ENCODE measurements at regions not wholly inside any gene's neighbourhood (a gene's known extent, or its start where the extent isn't known, plus 50 kb on each side); places are given as distances from the start of the nearest gene placed in this dataset.

DNA sequence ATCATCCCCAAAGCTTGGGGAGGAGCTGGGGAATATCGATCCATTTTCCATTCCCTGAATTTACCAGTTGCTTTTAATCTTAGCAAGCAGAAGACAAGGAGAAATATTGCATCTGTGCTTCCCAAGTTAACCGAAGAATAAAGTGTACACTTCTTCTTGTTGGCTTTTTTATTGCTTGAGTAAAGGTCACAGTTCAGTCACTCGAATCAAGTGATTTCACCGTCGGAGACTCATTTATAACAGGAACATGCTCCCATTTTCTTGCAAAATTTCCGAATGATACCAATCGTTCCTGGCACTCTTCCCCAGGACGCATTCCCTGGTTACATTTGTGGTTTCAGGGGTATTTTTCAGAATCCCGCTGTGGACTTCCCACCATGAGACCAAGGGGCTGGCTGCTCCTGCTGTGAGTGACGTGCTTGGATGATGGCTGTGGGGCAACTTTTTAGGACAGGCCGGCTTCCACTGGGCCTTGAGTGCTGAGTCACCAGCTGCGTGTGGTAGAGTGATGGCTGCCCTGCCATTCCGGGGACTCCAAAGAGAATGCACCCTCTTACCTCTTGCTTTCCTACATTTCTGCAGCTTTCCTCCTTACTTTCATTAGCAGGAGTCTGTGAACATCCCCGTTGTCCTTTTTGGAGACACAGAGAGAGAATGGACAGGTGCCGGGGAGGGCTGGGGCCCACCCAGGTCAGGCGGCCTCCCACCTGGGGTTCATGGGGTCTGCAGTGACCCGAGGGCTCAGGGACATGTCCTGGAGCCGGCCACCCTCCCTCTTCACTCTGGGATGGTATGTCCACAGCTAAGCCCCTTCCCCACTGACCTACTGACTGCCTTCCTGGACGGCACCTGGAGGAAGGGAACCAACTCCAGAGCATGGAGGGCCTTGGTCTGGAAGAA, 60.7 kb upstream of the HDAC4 start (continued):
- TF ChIP-seq, protein P1, sequence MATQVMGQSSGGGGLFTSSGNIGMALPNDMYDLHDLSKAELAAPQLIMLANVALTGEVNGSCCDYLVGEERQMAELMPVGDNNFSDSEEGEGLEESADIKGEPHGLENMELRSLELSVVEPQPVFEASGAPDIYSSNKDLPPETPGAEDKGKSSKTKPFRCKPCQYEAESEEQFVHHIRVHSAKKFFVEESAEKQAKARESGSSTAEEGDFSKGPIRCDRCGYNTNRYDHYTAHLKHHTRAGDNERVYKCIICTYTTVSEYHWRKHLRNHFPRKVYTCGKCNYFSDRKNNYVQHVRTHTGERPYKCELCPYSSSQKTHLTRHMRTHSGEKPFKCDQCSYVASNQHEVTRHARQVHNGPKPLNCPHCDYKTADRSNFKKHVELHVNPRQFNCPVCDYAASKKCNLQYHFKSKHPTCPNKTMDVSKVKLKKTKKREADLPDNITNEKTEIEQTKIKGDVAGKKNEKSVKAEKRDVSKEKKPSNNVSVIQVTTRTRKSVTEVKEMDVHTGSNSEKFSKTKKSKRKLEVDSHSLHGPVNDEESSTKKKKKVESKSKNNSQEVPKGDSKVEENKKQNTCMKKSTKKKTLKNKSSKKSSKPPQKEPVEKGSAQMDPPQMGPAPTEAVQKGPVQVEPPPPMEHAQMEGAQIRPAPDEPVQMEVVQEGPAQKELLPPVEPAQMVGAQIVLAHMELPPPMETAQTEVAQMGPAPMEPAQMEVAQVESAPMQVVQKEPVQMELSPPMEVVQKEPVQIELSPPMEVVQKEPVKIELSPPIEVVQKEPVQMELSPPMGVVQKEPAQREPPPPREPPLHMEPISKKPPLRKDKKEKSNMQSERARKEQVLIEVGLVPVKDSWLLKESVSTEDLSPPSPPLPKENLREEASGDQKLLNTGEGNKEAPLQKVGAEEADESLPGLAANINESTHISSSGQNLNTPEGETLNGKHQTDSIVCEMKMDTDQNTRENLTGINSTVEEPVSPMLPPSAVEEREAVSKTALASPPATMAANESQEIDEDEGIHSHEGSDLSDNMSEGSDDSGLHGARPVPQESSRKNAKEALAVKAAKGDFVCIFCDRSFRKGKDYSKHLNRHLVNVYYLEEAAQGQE (IDR thresholded peaks at IDR 0.05): no peak
- TF ChIP-seq RXRA (IDR thresholded peaks at IDR 0.05) (no peak), NR2F2 (IDR thresholded peaks at IDR 0.05) (no peak), SP1 (IDR thresholded peaks at IDR 0.05) (no peak), RAD21 (IDR thresholded peaks at IDR 0.05) (no peak), FOXA1 (IDR thresholded peaks at IDR 0.05) (no peak), FOXA2 (IDR thresholded peaks at IDR 0.05) (no peak), TAF1 (conservative IDR thresholded peaks at IDR 0.05) (no peak), HNF4G (IDR thresholded peaks at IDR 0.05) (no peak), HNF4A (conservative IDR thresholded peaks at IDR 0.05) (no peak)

DNA sequence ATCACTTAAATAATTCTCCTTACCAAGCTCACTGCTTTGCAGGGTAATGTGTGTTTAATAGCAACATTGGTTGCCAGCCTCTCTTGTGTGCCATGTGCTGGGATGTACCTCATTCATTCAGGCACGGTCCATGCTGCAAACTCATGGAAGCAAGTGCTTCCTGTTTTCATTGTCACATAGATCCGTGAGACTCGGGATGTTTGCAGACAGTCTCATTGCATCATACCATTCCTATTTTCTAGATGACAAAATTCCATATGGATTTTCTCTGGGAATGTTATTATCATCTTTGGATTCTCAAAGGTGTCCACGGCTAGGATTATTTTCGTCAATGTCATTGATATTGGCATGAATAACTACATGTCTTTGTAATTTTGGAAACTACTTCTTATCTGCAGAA, 60.0 kb upstream of the HDAC4 start:
- Histone ChIP-seq H3K4me3 (ENCODE audit: low read depth in 1 of 3, low read length in 3 of 3) (no peak overlapping the region), H3K27me3 (ENCODE audit: control insufficient read depth in 4 of 4, insufficient read depth in 4 of 4, low read length in 3 of 4) (no peaks in the 10 kb centered on the region), H3K36me3 (ENCODE audit: control insufficient read depth in 4 of 4, insufficient read depth in 3 of 4, low read depth in 1 of 4, low read length in 3 of 4) (no peaks in the 10 kb centered on the region), H3K4me1 (ENCODE audit: control insufficient read depth in 4 of 4, insufficient read depth in 4 of 4, low read length in 3 of 4) (no peaks in the 10 kb centered on the region), H3K9me3 (ENCODE audit: control insufficient read depth in 4 of 4, low read length in 3 of 4) (no peaks in the 10 kb centered on the region), H3K9ac (ENCODE audit: low read depth in 1 of 2, low read length in 2 of 2) (no peak overlapping the region), H3K27ac (ENCODE audit: low read depth in 1 of 2, low read length in 2 of 2) (no peak overlapping the region)
- TF ChIP-seq SP1 (IDR thresholded peaks at IDR 0.05): no peak
- TF ChIP-seq, protein P2, sequence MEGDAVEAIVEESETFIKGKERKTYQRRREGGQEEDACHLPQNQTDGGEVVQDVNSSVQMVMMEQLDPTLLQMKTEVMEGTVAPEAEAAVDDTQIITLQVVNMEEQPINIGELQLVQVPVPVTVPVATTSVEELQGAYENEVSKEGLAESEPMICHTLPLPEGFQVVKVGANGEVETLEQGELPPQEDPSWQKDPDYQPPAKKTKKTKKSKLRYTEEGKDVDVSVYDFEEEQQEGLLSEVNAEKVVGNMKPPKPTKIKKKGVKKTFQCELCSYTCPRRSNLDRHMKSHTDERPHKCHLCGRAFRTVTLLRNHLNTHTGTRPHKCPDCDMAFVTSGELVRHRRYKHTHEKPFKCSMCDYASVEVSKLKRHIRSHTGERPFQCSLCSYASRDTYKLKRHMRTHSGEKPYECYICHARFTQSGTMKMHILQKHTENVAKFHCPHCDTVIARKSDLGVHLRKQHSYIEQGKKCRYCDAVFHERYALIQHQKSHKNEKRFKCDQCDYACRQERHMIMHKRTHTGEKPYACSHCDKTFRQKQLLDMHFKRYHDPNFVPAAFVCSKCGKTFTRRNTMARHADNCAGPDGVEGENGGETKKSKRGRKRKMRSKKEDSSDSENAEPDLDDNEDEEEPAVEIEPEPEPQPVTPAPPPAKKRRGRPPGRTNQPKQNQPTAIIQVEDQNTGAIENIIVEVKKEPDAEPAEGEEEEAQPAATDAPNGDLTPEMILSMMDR (IDR thresholded peaks at IDR 0.05; ENCODE audit: low read depth, low read length, missing input control): no peak
- TF ChIP-seq, protein P3, sequence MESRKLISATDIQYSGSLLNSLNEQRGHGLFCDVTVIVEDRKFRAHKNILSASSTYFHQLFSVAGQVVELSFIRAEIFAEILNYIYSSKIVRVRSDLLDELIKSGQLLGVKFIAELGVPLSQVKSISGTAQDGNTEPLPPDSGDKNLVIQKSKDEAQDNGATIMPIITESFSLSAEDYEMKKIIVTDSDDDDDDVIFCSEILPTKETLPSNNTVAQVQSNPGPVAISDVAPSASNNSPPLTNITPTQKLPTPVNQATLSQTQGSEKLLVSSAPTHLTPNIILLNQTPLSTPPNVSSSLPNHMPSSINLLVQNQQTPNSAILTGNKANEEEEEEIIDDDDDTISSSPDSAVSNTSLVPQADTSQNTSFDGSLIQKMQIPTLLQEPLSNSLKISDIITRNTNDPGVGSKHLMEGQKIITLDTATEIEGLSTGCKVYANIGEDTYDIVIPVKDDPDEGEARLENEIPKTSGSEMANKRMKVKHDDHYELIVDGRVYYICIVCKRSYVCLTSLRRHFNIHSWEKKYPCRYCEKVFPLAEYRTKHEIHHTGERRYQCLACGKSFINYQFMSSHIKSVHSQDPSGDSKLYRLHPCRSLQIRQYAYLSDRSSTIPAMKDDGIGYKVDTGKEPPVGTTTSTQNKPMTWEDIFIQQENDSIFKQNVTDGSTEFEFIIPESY (IDR thresholded peaks at IDR 0.05): no peak
- WGBS: 52% methylated on average over 5 of the region's 5 CpGs
- DNase-seq (ENCODE audit: low spot score): no peak

DNA sequence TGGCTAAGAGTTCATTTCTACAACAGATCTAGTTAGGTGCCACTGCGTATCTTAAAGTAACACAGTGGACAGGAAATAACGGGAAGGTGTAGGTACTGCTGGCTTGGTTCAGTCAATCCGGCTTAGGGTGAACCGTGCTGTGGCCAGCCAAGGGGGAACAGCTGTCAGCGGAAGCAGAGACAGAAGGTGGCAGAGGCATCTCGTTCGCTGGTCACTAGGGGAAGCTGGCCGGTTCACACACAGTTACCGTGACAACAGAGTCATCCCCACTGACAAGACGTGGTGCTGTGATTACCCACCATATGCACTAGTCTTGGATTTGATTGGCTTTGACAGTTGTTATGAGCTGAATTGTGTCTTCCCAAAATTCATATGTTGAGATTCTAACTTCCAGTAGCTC, 58.8 kb upstream of the HDAC4 start:
- Histone ChIP-seq H3K4me1 (ENCODE audit: control insufficient read depth in 4 of 4, insufficient read depth in 4 of 4, low read length in 3 of 4) (no peaks in the 10 kb centered on the region), H3K9ac (ENCODE audit: low read depth in 1 of 2, low read length in 2 of 2) (no peak overlapping the region), H3K27me3 (ENCODE audit: control insufficient read depth in 4 of 4, insufficient read depth in 4 of 4, low read length in 3 of 4) (no peaks in the 10 kb centered on the region), H3K9me3 (ENCODE audit: control insufficient read depth in 4 of 4, low read length in 3 of 4) (peaks cover 0 to 2% (median 0%) of the 10 kb centered on the region in 4 donors), H3K4me3 (ENCODE audit: low read depth in 1 of 3, low read length in 3 of 3) (no peak overlapping the region), H3K36me3 (ENCODE audit: control insufficient read depth in 4 of 4, insufficient read depth in 3 of 4, low read depth in 1 of 4, low read length in 3 of 4) (no peaks in the 10 kb centered on the region), H3K27ac (ENCODE audit: low read depth in 1 of 2, low read length in 2 of 2) (no peak overlapping the region)
- peak; percentile 17 for DNase-seq (ENCODE audit: low spot score)
- 81% methylated on average over 10 of the region's 10 CpGs for WGBS
- TF ChIP-seq FOXA2 (IDR thresholded peaks at IDR 0.05) (no peak), RAD21 (IDR thresholded peaks at IDR 0.05) (no peak), GABPA (IDR thresholded peaks at IDR 0.05 in 1 of 2, conservative IDR thresholded peaks at IDR 0.05 in 1 of 2) (no peak), YY1 (IDR thresholded peaks at IDR 0.05) (no peak), JUND (IDR thresholded peaks at IDR 0.05) (no peak), EGR1 (IDR thresholded peaks at IDR 0.05; ENCODE audit: low read depth in 2 of 2) (no peak), NR2F2 (IDR thresholded peaks at IDR 0.05) (no peak), TAF1 (conservative IDR thresholded peaks at IDR 0.05) (no peak)
- TF ChIP-seq, protein P4, sequence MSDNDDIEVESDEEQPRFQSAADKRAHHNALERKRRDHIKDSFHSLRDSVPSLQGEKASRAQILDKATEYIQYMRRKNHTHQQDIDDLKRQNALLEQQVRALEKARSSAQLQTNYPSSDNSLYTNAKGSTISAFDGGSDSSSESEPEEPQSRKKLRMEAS (IDR thresholded peaks at IDR 0.05): no peak
- TF ChIP-seq, protein P1 (IDR thresholded peaks at IDR 0.05): no peak
- TF ChIP-seq, protein P5, sequence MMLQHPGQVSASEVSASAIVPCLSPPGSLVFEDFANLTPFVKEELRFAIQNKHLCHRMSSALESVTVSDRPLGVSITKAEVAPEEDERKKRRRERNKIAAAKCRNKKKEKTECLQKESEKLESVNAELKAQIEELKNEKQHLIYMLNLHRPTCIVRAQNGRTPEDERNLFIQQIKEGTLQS (IDR thresholded peaks at IDR 0.05): no peak

Measured in liver (tissue), 8 donors.